H9 (cell line): ENCODE measurements at regions not wholly inside any gene's neighbourhood (a gene's known extent, or its start where the extent isn't known, plus 50 kb on each side); places are given as distances from the start of the nearest gene placed in this dataset.

Experiments used
- DNase-seq: peaks from one replicate; pipeline ENCODE4 v3.0.0-alpha.2; 2017
- H2AFZ ChIP-seq: one replicate; pipeline ENCODE4 v1.6.1; 2013; ENCODE audit warnings: mild to moderate bottlenecking, low read length, control low read depth, moderate library complexity
- H2AK5ac ChIP-seq: 2 replicates; pipeline ENCODE4 v1.6.1; 2013; ENCODE audit warnings: low read length, control low read depth, mixed read lengths; ENCODE audit not compliant: insufficient read length
- H2BK120ac ChIP-seq: one replicate; pipeline ENCODE4 v1.6.1; 2013; ENCODE audit warnings: low read depth, mild to moderate bottlenecking, low read length, control low read depth, inconsistent platforms; ENCODE audit not compliant: poor library complexity, severe bottlenecking
- H2BK12ac ChIP-seq: 2 replicates; pipeline ENCODE4 v1.6.1; 2013; ENCODE audit warnings: low read length, control low read depth, mixed read lengths, low read depth; ENCODE audit not compliant: insufficient read length
- H2BK15ac ChIP-seq: 2 replicates; pipeline ENCODE4 v1.6.1; 2013; ENCODE audit warnings: low read depth, low read length, control low read depth
- H2BK20ac ChIP-seq: one replicate; pipeline ENCODE4 v1.6.1; 2013; ENCODE audit warnings: low read depth, mild to moderate bottlenecking, low read length, control low read depth, inconsistent platforms; ENCODE audit not compliant: poor library complexity, severe bottlenecking
- H2BK5ac ChIP-seq: 2 replicates; pipeline ENCODE4 v1.6.1; 2013; ENCODE audit warnings: low read length, control low read depth, mixed read lengths; ENCODE audit not compliant: insufficient read length
- H3K14ac ChIP-seq: 2 replicates; pipeline ENCODE4 v1.6.1; 2013; ENCODE audit warnings: low read length, control low read depth; ENCODE audit not compliant: insufficient read depth
- H3K18ac ChIP-seq: 2 replicates; pipeline ENCODE4 v1.6.1; 2013; ENCODE audit warnings: low read depth, mild to moderate bottlenecking, mixed read lengths, low read length, control low read depth; ENCODE audit not compliant: insufficient read length
- H3K23ac ChIP-seq: 2 replicates; pipeline ENCODE4 v1.6.1; 2013; ENCODE audit warnings: low read length, control low read depth, mixed read lengths, low read depth; ENCODE audit not compliant: insufficient read length
- H3K23me2 ChIP-seq: 2 replicates; pipeline ENCODE4 v1.6.1; 2013; ENCODE audit warnings: low read depth, mild to moderate bottlenecking, mixed read lengths, low read length, control low read depth; ENCODE audit not compliant: insufficient read length, poor library complexity, severe bottlenecking
- H3K27ac ChIP-seq: 2 replicates; pipeline ENCODE4 v1.5.1; 2013; ENCODE audit warnings: low read length, control low read depth, mixed read lengths, low read depth; ENCODE audit not compliant: insufficient read length
- H3K27me3 ChIP-seq: 2 replicates; pipeline ENCODE4 v1.6.1; 2013; ENCODE audit warnings: low read length, control low read depth, inconsistent platforms; ENCODE audit not compliant: insufficient read depth
- H3K4ac ChIP-seq: 2 replicates; pipeline ENCODE4 v1.6.1; 2013; ENCODE audit warnings: low read depth, mild to moderate bottlenecking, control low read depth, inconsistent platforms, low read length, moderate library complexity
- H3K4me1 ChIP-seq: 2 replicates; pipeline ENCODE4 v1.6.1; 2013; ENCODE audit warnings: low read length, control low read depth, inconsistent platforms; ENCODE audit not compliant: insufficient read depth
- H3K4me2 ChIP-seq: 2 replicates; pipeline ENCODE4 v1.6.1; 2013; ENCODE audit warnings: low read length, control low read depth, mixed read lengths; ENCODE audit not compliant: insufficient read length, insufficient read depth
- H3K56ac ChIP-seq: 2 replicates; pipeline ENCODE4 v1.6.1; 2013; ENCODE audit warnings: low read depth, mild to moderate bottlenecking, mixed read lengths, low read length, control low read depth; ENCODE audit not compliant: insufficient read length
- H3K79me1 ChIP-seq: 2 replicates; pipeline ENCODE4 v1.6.1; 2013; ENCODE audit warnings: low read depth, mild to moderate bottlenecking, moderate library complexity, low read length, control low read depth, inconsistent platforms; ENCODE audit not compliant: insufficient read depth, poor library complexity, severe bottlenecking
- H3K79me2 ChIP-seq: 2 replicates; pipeline ENCODE4 v1.6.1; 2013; ENCODE audit warnings: low read length, control low read depth, inconsistent platforms; ENCODE audit not compliant: insufficient read depth
- H3K9ac ChIP-seq: 2 replicates; pipeline ENCODE4 v1.6.1; 2013; ENCODE audit warnings: low read length, control low read depth, mixed read lengths; ENCODE audit not compliant: insufficient read length; ENCODE audit errors: extremely low read depth
- H3K9me3 ChIP-seq: one replicate; pipeline ENCODE4 v1.6.1; 2013; ENCODE audit warnings: low read depth, low read length, inconsistent platforms; ENCODE audit not compliant: control insufficient read depth
- H3T11ph ChIP-seq: one replicate; pipeline ENCODE4 v1.6.1; 2013; ENCODE audit warnings: mild to moderate bottlenecking, low read length, control low read depth, inconsistent platforms
- H4K20me1 ChIP-seq: one replicate; pipeline ENCODE4 v1.6.1; 2013; ENCODE audit not compliant: control insufficient read depth, insufficient read length, insufficient read depth
- H4K5ac ChIP-seq: 2 replicates; pipeline ENCODE4 v1.6.1; 2013; ENCODE audit warnings: low read depth, mild to moderate bottlenecking, mixed read lengths, low read length, control low read depth; ENCODE audit not compliant: insufficient read length
- H4K8ac ChIP-seq: replicated peaks from 2 replicates; pipeline ENCODE4 v1.6.1; 2013; ENCODE audit warnings: low read length, control low read depth, mixed read lengths, low read depth; ENCODE audit not compliant: insufficient read length
- H4K91ac ChIP-seq: 2 replicates; pipeline ENCODE4 v1.6.1; 2013; ENCODE audit warnings: low read depth, mild to moderate bottlenecking, moderate library complexity, mixed read lengths, low read length, control low read depth; ENCODE audit not compliant: insufficient read length
- H3K27ac Mint-ChIP-seq, 3 experiments: 2 replicates in 2 of 3; 3 replicates in 1 of 3; pipeline ENCODE4 v1.8.0; 2020 to 2021; ENCODE audit warnings: mixed read lengths in 3 of 3, mild to moderate bottlenecking in 1 of 3, moderate library complexity in 1 of 3
- H3K27me3 Mint-ChIP-seq: 2 replicates; pipeline ENCODE4 v1.8.0; 2021; ENCODE audit warnings: low read depth, mild to moderate bottlenecking, moderate library complexity, mixed read lengths
- H3K36me3 Mint-ChIP-seq, 3 experiments: 2 replicates in 2 of 3; 3 replicates in 1 of 3; pipeline ENCODE4 v1.8.0; 2020 to 2021; ENCODE audit warnings: low read depth in 3 of 3, mixed read lengths in 3 of 3; ENCODE audit not compliant: insufficient read depth in 1 of 3
- H3K4me1 Mint-ChIP-seq, 2 experiments: 2 replicates each; pipeline ENCODE4 v1.8.0; 2020; ENCODE audit warnings: mixed read lengths in 2 of 2
- H3K4me3 Mint-ChIP-seq, 2 experiments: 2 replicates in 1 of 2; 3 replicates in 1 of 2; pipeline ENCODE4 v1.8.0; 2020 to 2021; ENCODE audit warnings: mild to moderate bottlenecking in 2 of 2, mixed read lengths in 2 of 2, moderate library complexity in 1 of 2
- H3K9me3 Mint-ChIP-seq, 2 experiments: 2 replicates in 1 of 2; 3 replicates in 1 of 2; pipeline ENCODE4 v1.8.0; 2020; ENCODE audit warnings: mild to moderate bottlenecking in 2 of 2, mixed read lengths in 2 of 2, moderate library complexity in 1 of 2
- WGBS: extraction: QIAGEN DNeasy Blood & Tissue Kit; methylation state at CpG from one replicate; pipeline ENCODE4 v1.1.7; 2013; ENCODE audit warnings: missing lambda C conversion rate, low lambda C conversion rate, mixed read lengths; ENCODE audit not compliant: insufficient read length; ENCODE audit errors: extremely low coverage; 5-methylcytosine and 5-hydroxymethylcytosine counted together
- TF ChIP-seq, protein P1 (sequence below): fragments of 200-600 bp; sonication (generic); conservative IDR thresholded peaks from 3 replicates; pipeline ENCODE4 v1.8.0; 2021; ENCODE audit warnings: antibody characterized with exemption, mild to moderate bottlenecking

GRCh38 chr2:239716009-239716408, 309.1 kb downstream of the NDUFA10 start:
- Histone ChIP-seq H3K79me1 (no peaks in the 10 kb centered on the region), H3K23me2 (no peaks in the 10 kb centered on the region), H3K23ac (no peak overlapping the region), H3K4me1 (no peaks in the 10 kb centered on the region), H4K20me1 (no peaks in the 10 kb centered on the region), H2BK15ac (no peak overlapping the region), H3K27ac (no peak overlapping the region), H3K27me3 (no peaks in the 10 kb centered on the region), H2BK12ac (no peak overlapping the region), H4K91ac (no peak overlapping the region), H2AK5ac (no peak overlapping the region), H3K9ac (no peak overlapping the region), H2BK20ac (no peak overlapping the region), H2BK5ac (no peak overlapping the region), H2AFZ (no peak overlapping the region), H2BK120ac (no peak overlapping the region), H3K4me2 (no peak overlapping the region), H3T11ph (no peak overlapping the region), H3K56ac (no peak overlapping the region), H3K79me2 (no peaks in the 10 kb centered on the region), H3K18ac (no peak overlapping the region), H4K5ac (no peak overlapping the region), H3K14ac (no peak overlapping the region), H4K8ac (no peak overlapping the region), H3K4ac (no peak overlapping the region), H3K9me3 (peaks cover 7% of the 10 kb centered on the region)
- 100% methylated on average over 2 of the region's 6 CpGs for WGBS
- Mint-ChIP-seq H3K27ac (no peak overlapping the region), H3K4me1 (peaks cover 7 to 10% of the 10 kb centered on the region in 2 experiments), H3K36me3 (peaks cover 7 to 13% (median 11%) of the 10 kb centered on the region in 3 experiments; a peak in 6 of 7 replicates), H3K27me3 (peaks cover 6% of the 10 kb centered on the region), H3K9me3 (peaks cover 29 to 30% of the 10 kb centered on the region in 2 experiments), H3K4me3 (peak overlapping the region in 1 of 2 experiments; percentile 15; a peak in 2 of 5 replicates)
- TF ChIP-seq, protein P1, sequence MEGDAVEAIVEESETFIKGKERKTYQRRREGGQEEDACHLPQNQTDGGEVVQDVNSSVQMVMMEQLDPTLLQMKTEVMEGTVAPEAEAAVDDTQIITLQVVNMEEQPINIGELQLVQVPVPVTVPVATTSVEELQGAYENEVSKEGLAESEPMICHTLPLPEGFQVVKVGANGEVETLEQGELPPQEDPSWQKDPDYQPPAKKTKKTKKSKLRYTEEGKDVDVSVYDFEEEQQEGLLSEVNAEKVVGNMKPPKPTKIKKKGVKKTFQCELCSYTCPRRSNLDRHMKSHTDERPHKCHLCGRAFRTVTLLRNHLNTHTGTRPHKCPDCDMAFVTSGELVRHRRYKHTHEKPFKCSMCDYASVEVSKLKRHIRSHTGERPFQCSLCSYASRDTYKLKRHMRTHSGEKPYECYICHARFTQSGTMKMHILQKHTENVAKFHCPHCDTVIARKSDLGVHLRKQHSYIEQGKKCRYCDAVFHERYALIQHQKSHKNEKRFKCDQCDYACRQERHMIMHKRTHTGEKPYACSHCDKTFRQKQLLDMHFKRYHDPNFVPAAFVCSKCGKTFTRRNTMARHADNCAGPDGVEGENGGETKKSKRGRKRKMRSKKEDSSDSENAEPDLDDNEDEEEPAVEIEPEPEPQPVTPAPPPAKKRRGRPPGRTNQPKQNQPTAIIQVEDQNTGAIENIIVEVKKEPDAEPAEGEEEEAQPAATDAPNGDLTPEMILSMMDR, result no peak
- DNase-seq, result no peak
